ENCODE measurements at regions not wholly inside any gene's neighbourhood (a gene's known extent, or its start where the extent isn't known, plus 50 kb on each side); places are given as distances from the start of the nearest gene placed in this dataset.
"Not testable (repeated sequence)": the region's sequence is repeated elsewhere in the genome, so short reads cannot be mapped to it uniquely, and the experiment has no call there.

DNA sequence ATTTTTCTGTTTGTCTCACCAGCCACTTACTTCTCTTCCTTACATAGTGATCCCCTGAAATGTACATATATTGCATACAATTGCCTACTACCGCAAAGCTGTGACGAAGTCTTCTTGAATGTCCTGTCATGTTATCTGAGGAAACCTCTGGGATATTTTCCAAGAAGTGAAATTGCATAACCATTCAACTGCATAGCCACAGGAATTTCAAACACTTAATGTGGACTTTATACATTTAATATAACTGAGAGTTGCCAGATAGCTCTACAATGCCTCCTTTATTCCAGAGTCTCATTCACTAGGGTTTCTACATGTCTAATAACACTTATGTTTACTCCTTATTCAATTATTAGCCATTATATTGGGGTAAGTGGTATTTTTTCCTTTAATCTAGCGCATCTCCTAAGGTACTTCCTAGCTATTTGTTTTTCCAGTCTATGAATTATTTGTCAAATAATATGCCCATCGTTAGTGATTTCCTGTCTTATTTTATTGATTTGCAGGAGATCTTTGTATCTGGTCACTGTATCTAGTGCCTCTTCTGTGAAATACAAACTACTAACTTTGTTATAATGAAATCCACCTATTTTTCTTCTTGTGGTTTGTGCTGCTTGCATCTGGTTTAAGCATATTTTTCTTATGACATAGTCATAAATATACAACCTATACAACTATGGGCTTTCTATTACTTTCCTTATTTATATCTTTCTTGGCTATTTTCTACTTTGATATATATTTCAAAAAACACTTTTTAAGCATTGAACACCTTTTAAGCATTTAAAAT, 69.2 kb upstream of the GRID2 start:
- DNase-seq (ENCODE audit: low spot score): peak; percentile 86

DNA sequence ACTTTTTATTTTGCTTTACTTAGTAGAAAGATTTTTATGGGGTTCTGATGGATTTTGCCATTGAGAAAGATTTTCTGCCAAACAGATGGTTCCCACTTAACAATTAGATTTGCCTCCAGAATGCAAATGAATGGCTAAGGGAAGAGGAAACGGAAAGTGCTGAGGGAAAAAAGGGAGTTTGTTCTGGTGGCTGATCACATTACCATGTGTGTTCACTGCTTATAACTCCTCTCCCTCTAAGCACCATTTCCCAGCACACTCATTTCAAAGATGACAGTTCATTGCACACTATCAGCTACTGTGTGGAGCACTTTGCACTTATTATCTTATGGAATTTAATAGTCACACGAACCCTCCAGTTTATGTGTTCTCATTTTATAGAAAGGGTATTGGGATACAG, 68.0 kb upstream of the GRID2 start:
- DNase-seq (ENCODE audit: low spot score): peak; percentile 19

DNA sequence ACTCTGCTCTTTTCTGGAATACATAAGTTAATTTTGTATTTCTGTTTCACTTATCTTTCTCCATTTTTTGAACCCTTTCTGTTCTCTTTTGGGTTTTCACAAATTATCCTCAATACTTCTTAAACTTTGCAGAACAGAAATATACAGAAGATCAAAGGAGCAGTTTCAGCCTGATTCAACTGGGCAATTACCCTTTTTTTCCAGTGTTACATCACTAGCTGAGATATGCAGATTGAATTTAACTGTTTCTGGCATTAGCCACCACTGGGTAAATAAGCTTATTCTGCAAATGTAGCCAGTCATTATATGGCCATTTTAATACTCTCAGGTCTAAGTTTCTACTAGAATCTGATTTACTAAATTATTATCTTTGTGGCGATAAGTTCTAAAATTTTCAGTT, 66.9 kb upstream of the GRID2 start:
- no peak for DNase-seq (ENCODE audit: low spot score)

DNA sequence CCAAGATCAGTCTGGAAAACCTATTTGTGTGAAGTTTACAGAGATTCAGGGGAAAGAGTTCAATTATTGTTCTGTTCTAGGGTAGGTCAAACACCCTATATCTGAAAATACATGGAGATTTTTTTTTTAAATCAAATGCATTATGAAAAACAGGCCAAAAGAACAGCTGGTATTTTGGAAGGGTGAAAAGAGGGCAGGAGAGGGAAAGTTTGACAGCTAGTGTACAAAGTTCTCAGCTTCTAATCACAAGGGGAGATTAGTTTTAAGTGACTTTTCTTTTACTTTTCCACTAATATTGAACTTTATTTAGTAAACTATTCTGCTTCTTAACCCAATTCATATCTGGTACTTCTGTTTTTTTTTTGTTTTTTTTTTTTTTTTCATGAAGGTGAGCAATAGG, 66.2 kb upstream of the GRID2 start:
- no peak for DNase-seq (ENCODE audit: low spot score)

DNA sequence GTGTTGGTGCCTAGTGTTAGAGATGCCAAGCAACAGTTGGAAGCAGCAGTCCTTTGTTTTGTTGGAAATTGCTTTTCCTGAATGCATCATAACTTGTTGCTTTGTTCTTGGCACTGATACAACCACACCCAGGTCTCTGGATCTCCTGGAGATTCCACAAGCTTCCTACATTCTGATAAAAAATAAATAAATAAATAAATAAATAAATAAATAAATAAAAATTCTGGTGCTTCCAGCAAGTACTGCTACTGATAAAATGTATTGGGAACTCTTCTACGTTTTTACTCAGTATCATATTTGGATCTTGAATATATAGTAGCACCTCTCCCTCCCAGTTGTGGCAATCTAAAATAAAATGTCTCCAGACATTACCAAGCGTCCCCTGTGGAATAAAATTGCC, 62.7 kb upstream of the GRID2 start:
- no peak for DNase-seq (ENCODE audit: low spot score)

DNA sequence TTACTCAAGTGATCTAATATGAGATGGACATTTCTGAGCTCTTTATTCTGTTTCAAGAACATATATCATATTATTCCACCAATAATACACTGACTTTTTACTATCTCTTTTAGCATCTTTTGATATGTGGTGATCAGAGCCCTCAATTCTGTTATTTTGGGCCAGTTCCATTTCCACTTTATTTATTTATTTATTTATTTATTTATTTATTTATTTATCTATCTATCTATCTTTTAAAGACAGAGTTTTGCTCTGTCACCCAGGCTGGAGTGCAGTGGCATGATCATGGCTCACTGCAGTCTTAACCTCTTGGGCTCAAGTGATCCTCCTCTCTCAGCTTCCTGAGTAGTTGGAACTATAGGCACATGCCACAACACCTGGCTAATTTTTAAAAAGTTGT, 57.4 kb upstream of the GRID2 start:
- no peak for DNase-seq (ENCODE audit: low spot score)

DNA sequence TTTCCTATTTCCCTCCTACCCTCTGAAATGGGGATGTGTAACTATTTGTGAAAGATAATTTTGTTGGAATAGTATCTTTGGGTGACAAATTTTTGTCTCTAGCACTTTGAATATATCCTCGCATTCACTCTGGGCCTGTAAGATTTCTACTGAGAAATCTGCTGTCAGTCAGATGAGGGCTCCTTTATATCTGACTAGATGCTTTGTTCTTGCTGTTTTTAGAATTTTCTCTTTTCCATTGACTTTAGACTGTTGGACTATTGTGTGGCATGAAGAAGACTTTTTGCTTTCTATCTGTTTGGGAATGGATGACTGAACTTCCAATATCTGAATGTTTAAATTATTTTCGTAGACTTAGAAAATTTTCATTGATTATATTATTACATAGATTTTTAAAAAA, 54.2 kb upstream of the GRID2 start:
- no peak for DNase-seq (ENCODE audit: low spot score)

DNA sequence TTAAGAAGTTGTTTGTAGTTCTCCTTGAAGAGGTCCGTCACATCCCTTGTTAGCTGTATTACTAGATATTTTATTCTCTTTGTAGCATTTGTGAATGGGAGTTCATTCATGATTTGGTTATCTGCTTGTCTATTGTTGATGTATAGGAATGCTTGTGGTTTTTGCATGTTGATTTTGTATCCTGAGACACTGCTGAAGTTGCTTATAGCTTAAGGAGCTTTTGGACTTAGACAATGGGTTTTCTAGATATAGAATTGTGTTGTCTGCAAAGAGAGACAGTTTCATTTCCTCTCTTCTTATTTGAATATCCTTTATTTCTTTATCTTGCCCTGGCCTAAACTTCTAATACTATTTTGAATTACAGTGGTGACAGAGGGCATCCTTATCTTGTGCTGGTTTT, 52.1 kb upstream of the GRID2 start:
- no peak for DNase-seq (ENCODE audit: low spot score)

DNA sequence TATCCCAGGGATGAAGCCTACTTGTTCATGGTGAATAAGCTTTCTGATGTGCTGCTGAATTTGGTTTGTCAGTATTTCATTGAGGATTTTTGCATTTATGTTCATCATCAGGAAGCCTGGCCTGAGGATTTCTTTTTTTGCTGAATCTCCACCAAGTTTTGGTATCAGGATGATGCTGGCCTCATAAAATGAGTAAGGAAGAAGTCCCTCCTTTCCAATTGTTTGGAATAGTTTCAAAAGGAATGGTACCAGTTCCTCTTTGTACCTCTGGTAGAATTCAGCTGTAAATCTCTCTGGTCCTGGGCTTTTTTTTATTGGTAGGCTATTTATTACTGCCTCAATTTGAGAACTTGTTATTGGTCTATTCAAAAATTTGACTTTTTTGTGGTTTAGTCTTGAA, 51.4 kb upstream of the GRID2 start:
- not testable (repeated sequence) for DNase-seq (ENCODE audit: low spot score)

DNA sequence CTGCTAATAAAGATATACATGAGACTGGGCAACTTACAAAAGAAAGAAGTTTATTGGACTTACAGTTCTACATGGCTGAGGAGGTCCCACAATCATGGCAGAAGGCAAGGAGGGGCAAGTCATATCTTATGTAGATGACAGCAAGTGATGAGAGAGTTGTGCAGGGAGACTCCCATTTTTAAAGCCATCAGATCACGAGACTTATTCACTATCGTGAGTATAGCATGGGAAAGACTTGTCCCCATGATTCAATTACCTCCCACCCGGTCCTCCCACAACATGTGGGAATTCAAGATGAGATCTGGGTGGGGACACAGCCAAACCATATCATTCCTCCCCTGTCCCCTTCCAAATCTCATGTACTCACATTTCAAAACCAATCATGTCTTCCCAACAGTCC, 50.9 kb upstream of the GRID2 start:
- no peak for DNase-seq (ENCODE audit: low spot score)

DNA sequence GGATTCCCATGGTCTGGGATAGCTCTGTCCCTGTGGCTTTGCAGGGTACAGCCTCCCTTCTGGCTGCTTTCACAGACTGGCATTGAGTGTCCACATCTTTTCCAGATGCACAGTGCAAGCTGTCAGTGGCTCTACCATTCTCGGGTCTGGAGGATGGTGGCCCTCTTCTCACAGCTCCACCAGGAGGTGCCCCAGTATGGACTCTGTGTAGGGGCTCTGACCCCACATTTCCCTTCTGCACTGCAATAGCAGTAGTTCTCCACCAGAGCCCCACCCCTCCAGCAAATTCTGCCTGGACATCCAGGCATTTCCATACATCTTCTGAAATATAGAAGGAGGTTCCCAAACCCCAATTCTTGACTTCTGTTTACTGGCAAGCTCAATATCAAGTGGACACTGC, 50.2 kb upstream of the GRID2 start:
- DNase-seq (ENCODE audit: low spot score): no peak

Data from kidney tubule cell (primary cell).